ENCODE measurements at regions not wholly inside any gene's neighbourhood (a gene's known extent, or its start where the extent isn't known, plus 50 kb on each side); places are given as distances from the start of the nearest gene placed in this dataset.

GRCh38 chr6:104407957-104408356, 451.8 kb downstream of the HACE1 start:
- no peaks in the 10 kb centered on the region for H4K20me1 ChIP-seq (ENCODE audit: insufficient read depth)
- ChIA-PET POLR2A (interaction anchor here (0.7 kb wide), 1 partner anchor 217 kb away, joined by 4 read pairs; no protein-coding TSS in a partner anchor), CTCF (interaction anchor here (0.7 kb wide), 1 partner anchor 60 kb away, joined by 3 read pairs; no protein-coding TSS in a partner anchor)
- no peaks in the 10 kb centered on the region for H3K4me1 ChIP-seq (ENCODE audit: control insufficient read depth in 1 of 2, insufficient read depth in 2 of 2, low read depth in 1 of 2, low read length in 1 of 2)
- H3K9ac ChIP-seq = no peak overlapping the region
- TF ChIP-seq RAD21 (IDR thresholded peaks at IDR 0.05; ENCODE audit: low read length) = no peak
- no peak for TF ChIP-seq POLR2AphosphoS5 (IDR thresholded peaks at IDR 0.05; ENCODE audit: low read depth, low read length)
- TF ChIP-seq, protein P1, sequence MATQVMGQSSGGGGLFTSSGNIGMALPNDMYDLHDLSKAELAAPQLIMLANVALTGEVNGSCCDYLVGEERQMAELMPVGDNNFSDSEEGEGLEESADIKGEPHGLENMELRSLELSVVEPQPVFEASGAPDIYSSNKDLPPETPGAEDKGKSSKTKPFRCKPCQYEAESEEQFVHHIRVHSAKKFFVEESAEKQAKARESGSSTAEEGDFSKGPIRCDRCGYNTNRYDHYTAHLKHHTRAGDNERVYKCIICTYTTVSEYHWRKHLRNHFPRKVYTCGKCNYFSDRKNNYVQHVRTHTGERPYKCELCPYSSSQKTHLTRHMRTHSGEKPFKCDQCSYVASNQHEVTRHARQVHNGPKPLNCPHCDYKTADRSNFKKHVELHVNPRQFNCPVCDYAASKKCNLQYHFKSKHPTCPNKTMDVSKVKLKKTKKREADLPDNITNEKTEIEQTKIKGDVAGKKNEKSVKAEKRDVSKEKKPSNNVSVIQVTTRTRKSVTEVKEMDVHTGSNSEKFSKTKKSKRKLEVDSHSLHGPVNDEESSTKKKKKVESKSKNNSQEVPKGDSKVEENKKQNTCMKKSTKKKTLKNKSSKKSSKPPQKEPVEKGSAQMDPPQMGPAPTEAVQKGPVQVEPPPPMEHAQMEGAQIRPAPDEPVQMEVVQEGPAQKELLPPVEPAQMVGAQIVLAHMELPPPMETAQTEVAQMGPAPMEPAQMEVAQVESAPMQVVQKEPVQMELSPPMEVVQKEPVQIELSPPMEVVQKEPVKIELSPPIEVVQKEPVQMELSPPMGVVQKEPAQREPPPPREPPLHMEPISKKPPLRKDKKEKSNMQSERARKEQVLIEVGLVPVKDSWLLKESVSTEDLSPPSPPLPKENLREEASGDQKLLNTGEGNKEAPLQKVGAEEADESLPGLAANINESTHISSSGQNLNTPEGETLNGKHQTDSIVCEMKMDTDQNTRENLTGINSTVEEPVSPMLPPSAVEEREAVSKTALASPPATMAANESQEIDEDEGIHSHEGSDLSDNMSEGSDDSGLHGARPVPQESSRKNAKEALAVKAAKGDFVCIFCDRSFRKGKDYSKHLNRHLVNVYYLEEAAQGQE (IDR thresholded peaks at IDR 0.05; ENCODE audit: low read depth, low read length) = no peak
- TF ChIP-seq SMC3 (IDR thresholded peaks at IDR 0.05; ENCODE audit: low read depth, low read length) = no peak
- TF ChIP-seq MXI1 (IDR thresholded peaks at IDR 0.05; ENCODE audit: low read depth, low read length) = no peak
- no peak for TF ChIP-seq EZH2phosphoT487 (IDR thresholded peaks at IDR 0.05; ENCODE audit: borderline replicate concordance, low read depth)
- no peak for TF ChIP-seq YY1 (IDR thresholded peaks at IDR 0.05; ENCODE audit: low read depth)
- TF ChIP-seq NRF1 (IDR thresholded peaks at IDR 0.05; ENCODE audit: low read depth, low read length) = no peak
- TF ChIP-seq CHD2 (IDR thresholded peaks at IDR 0.05; ENCODE audit: low read length, partially characterized antibody) = no peak
- TF ChIP-seq, protein P2, sequence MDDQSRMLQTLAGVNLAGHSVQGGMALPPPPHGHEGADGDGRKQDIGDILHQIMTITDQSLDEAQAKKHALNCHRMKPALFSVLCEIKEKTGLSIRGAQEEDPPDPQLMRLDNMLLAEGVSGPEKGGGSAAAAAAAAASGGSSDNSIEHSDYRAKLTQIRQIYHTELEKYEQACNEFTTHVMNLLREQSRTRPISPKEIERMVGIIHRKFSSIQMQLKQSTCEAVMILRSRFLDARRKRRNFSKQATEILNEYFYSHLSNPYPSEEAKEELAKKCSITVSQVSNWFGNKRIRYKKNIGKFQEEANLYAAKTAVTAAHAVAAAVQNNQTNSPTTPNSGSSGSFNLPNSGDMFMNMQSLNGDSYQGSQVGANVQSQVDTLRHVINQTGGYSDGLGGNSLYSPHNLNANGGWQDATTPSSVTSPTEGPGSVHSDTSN (IDR thresholded peaks at IDR 0.05) = no peak
- TF ChIP-seq SIN3A (IDR thresholded peaks at IDR 0.05; ENCODE audit: borderline replicate concordance, low read depth, low read length) = no peak
- TF ChIP-seq ELF1 (IDR thresholded peaks at IDR 0.05) = no peak
- TF ChIP-seq TEAD4 (IDR thresholded peaks at IDR 0.05; ENCODE audit: borderline replicate concordance, insufficient read depth) = no peak
- H3K27ac ChIP-seq (ENCODE audit: low read depth in 2 of 2, low read length in 1 of 2) = no peak overlapping the region
- H3K9me2 ChIP-seq = no peaks in the 10 kb centered on the region
- H3F3A ChIP-seq (replicated peaks; ENCODE audit: insufficient read depth) = no peaks in the 10 kb centered on the region
- H3K79me2 ChIP-seq (ENCODE audit: insufficient read depth) = no peaks in the 10 kb centered on the region
- H2AFZ ChIP-seq (ENCODE audit: low read depth) = no peak overlapping the region
- H3K36me3 ChIP-seq (replicated peaks in 1 of 2; ENCODE audit: control insufficient read depth in 1 of 2, insufficient read depth in 2 of 2, low read length in 1 of 2) = no peaks in the 10 kb centered on the region
- H3K27me3 ChIP-seq (ENCODE audit: insufficient read depth) = no peaks in the 10 kb centered on the region
- no peak overlapping the region for H3K4me2 ChIP-seq
- no peak overlapping the region for H3K4me3 ChIP-seq (ENCODE audit: low read depth in 2 of 2, low read length in 1 of 2)
- DNase-seq = no peak
- WGBS (ENCODE audit: low lambda C conversion rate) = 42% methylated on average over 3 of the region's 3 CpGs
- no peaks in the 10 kb centered on the region for H3K9me3 ChIP-seq

DNA sequence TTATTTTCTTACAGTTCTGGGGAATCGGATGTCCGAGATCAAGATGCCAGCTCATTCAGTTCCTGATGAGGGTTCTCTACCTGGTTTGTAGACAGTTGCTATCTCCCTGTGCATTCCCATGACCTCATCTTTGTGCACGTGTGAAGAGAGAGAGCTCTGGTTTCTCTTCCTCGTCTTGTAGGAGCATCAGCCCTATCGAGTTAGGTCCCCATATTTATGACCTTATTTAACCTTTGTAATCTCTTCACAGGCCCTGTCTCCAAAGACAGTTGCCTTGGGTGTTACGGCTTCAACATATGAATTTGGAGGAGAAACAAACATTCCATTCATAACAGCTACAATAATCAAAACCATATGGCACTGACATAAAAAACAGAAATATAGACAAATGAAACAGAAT, 455.3 kb downstream of the HACE1 start:
- Histone ChIP-seq H3K4me2 (peak overlapping the region; percentile 8; the same call in 1 of the 2 replicates), H3K79me2 (ENCODE audit: insufficient read depth) (no peaks in the 10 kb centered on the region), H3K9me3 (no peaks in the 10 kb centered on the region), H2AFZ (ENCODE audit: low read depth) (no peak overlapping the region), H4K20me1 (ENCODE audit: insufficient read depth) (no peaks in the 10 kb centered on the region), H3K4me3 (ENCODE audit: low read depth in 2 of 2, low read length in 1 of 2) (no peak overlapping the region), H3K9me2 (no peaks in the 10 kb centered on the region), H3K27me3 (ENCODE audit: insufficient read depth) (no peaks in the 10 kb centered on the region), H3F3A (replicated peaks; ENCODE audit: insufficient read depth) (no peaks in the 10 kb centered on the region), H3K9ac (no peak overlapping the region), H3K4me1 (ENCODE audit: control insufficient read depth in 1 of 2, insufficient read depth in 2 of 2, low read depth in 1 of 2, low read length in 1 of 2) (no peaks in the 10 kb centered on the region), H3K36me3 (replicated peaks in 1 of 2; ENCODE audit: control insufficient read depth in 1 of 2, insufficient read depth in 2 of 2, low read length in 1 of 2) (no peaks in the 10 kb centered on the region), H3K27ac (ENCODE audit: low read depth in 2 of 2, low read length in 1 of 2) (no peak overlapping the region)
- ChIA-PET POLR2A (no interaction called here), CTCF (interaction anchor here (1.6 kb wide), 1 partner anchor 10 kb away, joined by 3 read pairs; no protein-coding TSS in a partner anchor)
- DNase-seq = peak; percentile 12
- TF ChIP-seq TCF12 (IDR thresholded peaks at IDR 0.05) (peak; percentile 24; the same call in 1 of the 2 replicates), GABPA (IDR thresholded peaks at IDR 0.05; ENCODE audit: low read depth) (no peak), MEF2A (IDR thresholded peaks at IDR 0.05; ENCODE audit: borderline replicate concordance, low read depth) (no peak), CHD2 (IDR thresholded peaks at IDR 0.05; ENCODE audit: low read length, partially characterized antibody) (no peak), ELF1 (IDR thresholded peaks at IDR 0.05) (no peak), POLR2AphosphoS5 (IDR thresholded peaks at IDR 0.05; ENCODE audit: low read depth, low read length) (no peak)
- WGBS (ENCODE audit: low lambda C conversion rate) = 20% methylated on average over 4 of the region's 6 CpGs
